SJSA1 (cell line): ENCODE measurements at regions not wholly inside any gene's neighbourhood (a gene's known extent, or its start where the extent isn't known, plus 50 kb on each side); places are given as distances from the start of the nearest gene placed in this dataset.

Experiments
- DNase-seq, 2 experiments: peaks; one replicate each; pipeline ENCODE4 v3.0.0-alpha.2; 2015 to 2020; ENCODE audit warnings: low spot score in 2 of 2, low read depth in 1 of 2
- H3K27ac ChIP-seq: fragments of 250-450 bp; sonication (Bioruptor Pico); 2 replicates; pipeline ENCODE4 v1.5.1; 2020; ENCODE audit warnings: mild to moderate bottlenecking, moderate library complexity
- H3K27me3 ChIP-seq: fragments of 250-450 bp; sonication (Bioruptor Pico); replicated peaks from 2 replicates; pipeline ENCODE4 v1.5.1; 2020; ENCODE audit warnings: mild to moderate bottlenecking, moderate library complexity
- H3K36me3 ChIP-seq: fragments of 250-450 bp; sonication (Bioruptor Pico); 2 replicates; pipeline ENCODE4 v1.5.1; 2020; ENCODE audit warnings: mild to moderate bottlenecking
- H3K4me1 ChIP-seq: fragments of 250-450 bp; sonication (Bioruptor Pico); replicated peaks from 2 replicates; pipeline ENCODE4 v1.6.1; 2021; ENCODE audit warnings: mild to moderate bottlenecking
- H3K4me3 ChIP-seq: fragments of 250-450 bp; sonication (Bioruptor Pico); 2 replicates; pipeline ENCODE4 v1.5.1; 2020; ENCODE audit warnings: mild to moderate bottlenecking
- H3K9me3 ChIP-seq: fragments of 250-450 bp; sonication (Bioruptor Pico); replicated peaks from 2 replicates; pipeline ENCODE4 v1.5.1; 2020; ENCODE audit warnings: mild to moderate bottlenecking

GRCh38 chr14:53538316-53538881 is 385.3 kb upstream of the DDHD1 start:
- Histone ChIP-seq H3K4me1 (peaks cover 12% of the 10 kb centered on the region), H3K36me3 (no peaks in the 10 kb centered on the region), H3K9me3 (no peaks in the 10 kb centered on the region), H3K27ac (no peak overlapping the region), H3K27me3 (no peaks in the 10 kb centered on the region), H3K4me3 (no peak overlapping the region)
- no peak for DNase-seq

GRCh38 chr14:53537422-53538315 is 384.5 kb upstream of the DDHD1 start:
- Histone ChIP-seq H3K27me3 (no peaks in the 10 kb centered on the region), H3K4me1 (peaks cover 8% of the 10 kb centered on the region), H3K36me3 (no peaks in the 10 kb centered on the region), H3K27ac (no peak overlapping the region), H3K9me3 (no peaks in the 10 kb centered on the region), H3K4me3 (no peak overlapping the region)
- DNase-seq: no peak

- Histone ChIP-seq H3K4me1 (peaks cover 6% of the 10 kb centered on the region), H3K27me3 (no peaks in the 10 kb centered on the region), H3K9me3 (no peaks in the 10 kb centered on the region), H3K36me3 (no peaks in the 10 kb centered on the region), H3K4me3 (no peak overlapping the region), H3K27ac (no peak overlapping the region)
- DNase-seq: no peak
Observed at GRCh38 chr14:53536446-53536845, 383.3 kb upstream of the DDHD1 start.

GRCh38 chr14:53534841-53535240 is 381.7 kb upstream of the DDHD1 start:
- DNase-seq: no peak
- H3K27ac ChIP-seq: no peak overlapping the region
- peaks cover 6% of the 10 kb centered on the region for H3K4me1 ChIP-seq
- H3K36me3 ChIP-seq: no peaks in the 10 kb centered on the region
- no peaks in the 10 kb centered on the region for H3K27me3 ChIP-seq
- H3K4me3 ChIP-seq: no peak overlapping the region
- no peaks in the 10 kb centered on the region for H3K9me3 ChIP-seq

- no peak for DNase-seq
- H3K27ac ChIP-seq: no peak overlapping the region
- H3K4me1 ChIP-seq: peaks cover 6% of the 10 kb centered on the region
- no peak overlapping the region for H3K4me3 ChIP-seq
- H3K36me3 ChIP-seq: no peaks in the 10 kb centered on the region
- no peaks in the 10 kb centered on the region for H3K27me3 ChIP-seq
- no peaks in the 10 kb centered on the region for H3K9me3 ChIP-seq
Observed at GRCh38 chr14:53533384-53533970, 380.4 kb upstream of the DDHD1 start.

- Histone ChIP-seq H3K27ac (no peak overlapping the region), H3K27me3 (no peaks in the 10 kb centered on the region), H3K36me3 (no peaks in the 10 kb centered on the region), H3K9me3 (no peaks in the 10 kb centered on the region), H3K4me3 (no peak overlapping the region), H3K4me1 (peaks cover 6% of the 10 kb centered on the region)
- DNase-seq: no peak
Observed at GRCh38 chr14:53532853-53533252, 379.7 kb upstream of the DDHD1 start.

- H3K4me1 ChIP-seq: peaks cover 6% of the 10 kb centered on the region
- no peak for DNase-seq
- H3K4me3 ChIP-seq: no peak overlapping the region
- H3K9me3 ChIP-seq: no peaks in the 10 kb centered on the region
- no peaks in the 10 kb centered on the region for H3K27me3 ChIP-seq
- H3K27ac ChIP-seq: no peak overlapping the region
- no peaks in the 10 kb centered on the region for H3K36me3 ChIP-seq
Observed at GRCh38 chr14:53531730-53532129, 378.6 kb upstream of the DDHD1 start.

GRCh38 chr14:53531156-53531555 is 378.0 kb upstream of the DDHD1 start:
- Histone ChIP-seq H3K9me3 (no peaks in the 10 kb centered on the region), H3K36me3 (no peaks in the 10 kb centered on the region)

GRCh38 chr14:53529519-53529918 is 376.4 kb upstream of the DDHD1 start:
- no peaks in the 10 kb centered on the region for H3K27me3 ChIP-seq
- H3K9me3 ChIP-seq: no peaks in the 10 kb centered on the region
- H3K4me1 ChIP-seq: no peaks in the 10 kb centered on the region; the same call in 1 of the 2 replicates
- DNase-seq: no peak
- H3K4me3 ChIP-seq: no peak overlapping the region
- no peak overlapping the region for H3K27ac ChIP-seq
- no peaks in the 10 kb centered on the region for H3K36me3 ChIP-seq

More at GRCh38 chr14:53531156-53531555, 378.0 kb upstream of the DDHD1 start:
- H3K4me3 ChIP-seq: no peak overlapping the region
- no peak overlapping the region for H3K27ac ChIP-seq
- H3K27me3 ChIP-seq: no peaks in the 10 kb centered on the region
- no peak for DNase-seq
- peaks cover 6% of the 10 kb centered on the region for H3K4me1 ChIP-seq

GRCh38 chr14:53528185-53528671 is 375.1 kb upstream of the DDHD1 start:
- Histone ChIP-seq H3K9me3 (no peaks in the 10 kb centered on the region), H3K4me3 (no peak overlapping the region), H3K4me1 (no peaks in the 10 kb centered on the region), H3K36me3 (no peaks in the 10 kb centered on the region), H3K27ac (no peak overlapping the region), H3K27me3 (no peaks in the 10 kb centered on the region)
- no peak for DNase-seq

- Histone ChIP-seq H3K27ac (no peak overlapping the region), H3K36me3 (no peaks in the 10 kb centered on the region), H3K27me3 (no peaks in the 10 kb centered on the region), H3K9me3 (no peaks in the 10 kb centered on the region), H3K4me1 (no peaks in the 10 kb centered on the region), H3K4me3 (no peak overlapping the region)
- DNase-seq: no peak
Observed at GRCh38 chr14:53526200-53526599, 373.1 kb upstream of the DDHD1 start.

GRCh38 chr14:53525608-53526007 is 372.5 kb upstream of the DDHD1 start:
- H3K27ac ChIP-seq: no peak overlapping the region
- no peaks in the 10 kb centered on the region for H3K9me3 ChIP-seq
- no peak overlapping the region for H3K4me3 ChIP-seq
- H3K27me3 ChIP-seq: no peaks in the 10 kb centered on the region
- no peaks in the 10 kb centered on the region for H3K36me3 ChIP-seq
- no peaks in the 10 kb centered on the region for H3K4me1 ChIP-seq
- DNase-seq: no peak

GRCh38 chr14:53524391-53524790 is 371.3 kb upstream of the DDHD1 start:
- H3K4me1 ChIP-seq: peaks cover 3% of the 10 kb centered on the region
- no peaks in the 10 kb centered on the region for H3K27me3 ChIP-seq
- no peaks in the 10 kb centered on the region for H3K36me3 ChIP-seq
- H3K9me3 ChIP-seq: no peaks in the 10 kb centered on the region
- H3K27ac ChIP-seq: no peak overlapping the region
- DNase-seq: no peak
- H3K4me3 ChIP-seq: no peak overlapping the region

GRCh38 chr14:53523226-53523625 is 370.1 kb upstream of the DDHD1 start:
- Histone ChIP-seq H3K27me3 (no peaks in the 10 kb centered on the region), H3K4me1 (peaks cover 12% of the 10 kb centered on the region), H3K27ac (no peak overlapping the region), H3K4me3 (no peak overlapping the region), H3K36me3 (no peaks in the 10 kb centered on the region), H3K9me3 (no peaks in the 10 kb centered on the region)
- DNase-seq: no peak
